GM20000 (cell line): ENCODE measurements at regions not wholly inside any gene's neighbourhood (a gene's known extent, or its start where the extent isn't known, plus 50 kb on each side); places are given as distances from the start of the nearest gene placed in this dataset.

Experiments
- DNase-seq: peaks from one replicate; pipeline ENCODE4 v3.0.0; 2012; ENCODE audit warnings: low spot score
- TF ChIP-seq, protein P1 (sequence below): IDR thresholded peaks from 2 replicates; pipeline ENCODE4 v1.5.1; 2012; ENCODE audit warnings: mild to moderate bottlenecking, control low read depth; ENCODE audit errors: extremely low read depth, missing control alignments

DNA sequence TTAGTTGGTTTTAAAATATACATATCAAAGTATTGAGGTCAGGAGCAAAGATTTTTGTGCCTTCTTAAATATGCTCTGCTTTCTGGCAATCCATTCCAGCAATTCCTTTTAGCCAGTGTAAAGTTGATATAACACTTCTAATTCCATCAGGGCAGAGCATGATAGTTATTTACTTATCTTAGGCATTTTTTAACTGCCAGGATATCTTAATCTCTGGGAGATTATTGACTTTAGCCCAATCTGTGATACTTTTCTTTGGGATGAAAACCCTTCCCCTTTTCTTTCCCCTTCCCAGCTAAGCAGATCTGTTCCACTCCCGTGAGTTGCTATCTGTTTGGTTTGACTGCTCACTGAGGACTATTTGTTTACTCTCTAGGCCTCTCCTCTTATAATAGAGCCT is 168.7 kb upstream of the RSPO3 start:
- TF ChIP-seq, protein P1, sequence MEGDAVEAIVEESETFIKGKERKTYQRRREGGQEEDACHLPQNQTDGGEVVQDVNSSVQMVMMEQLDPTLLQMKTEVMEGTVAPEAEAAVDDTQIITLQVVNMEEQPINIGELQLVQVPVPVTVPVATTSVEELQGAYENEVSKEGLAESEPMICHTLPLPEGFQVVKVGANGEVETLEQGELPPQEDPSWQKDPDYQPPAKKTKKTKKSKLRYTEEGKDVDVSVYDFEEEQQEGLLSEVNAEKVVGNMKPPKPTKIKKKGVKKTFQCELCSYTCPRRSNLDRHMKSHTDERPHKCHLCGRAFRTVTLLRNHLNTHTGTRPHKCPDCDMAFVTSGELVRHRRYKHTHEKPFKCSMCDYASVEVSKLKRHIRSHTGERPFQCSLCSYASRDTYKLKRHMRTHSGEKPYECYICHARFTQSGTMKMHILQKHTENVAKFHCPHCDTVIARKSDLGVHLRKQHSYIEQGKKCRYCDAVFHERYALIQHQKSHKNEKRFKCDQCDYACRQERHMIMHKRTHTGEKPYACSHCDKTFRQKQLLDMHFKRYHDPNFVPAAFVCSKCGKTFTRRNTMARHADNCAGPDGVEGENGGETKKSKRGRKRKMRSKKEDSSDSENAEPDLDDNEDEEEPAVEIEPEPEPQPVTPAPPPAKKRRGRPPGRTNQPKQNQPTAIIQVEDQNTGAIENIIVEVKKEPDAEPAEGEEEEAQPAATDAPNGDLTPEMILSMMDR, result no peak
- no peak for DNase-seq

DNA sequence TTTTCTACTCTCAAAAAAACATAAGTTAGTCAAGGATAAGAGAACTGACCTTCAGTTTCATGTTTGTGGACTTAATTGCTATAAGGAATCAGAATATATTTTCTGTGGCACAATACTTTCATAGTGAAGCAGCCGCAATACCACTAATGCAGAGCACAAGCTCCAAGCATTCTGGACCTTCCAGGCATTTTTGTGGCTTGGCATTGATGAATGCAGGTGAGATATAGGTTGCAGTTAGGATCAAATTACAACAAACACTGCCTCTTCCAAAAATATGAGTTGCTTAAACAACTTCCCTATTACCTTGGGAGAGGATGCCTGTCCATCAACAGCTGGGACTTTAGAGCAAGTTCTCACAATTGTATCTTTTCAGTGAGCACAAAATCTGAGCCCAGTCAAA is 162.8 kb upstream of the RSPO3 start:
- TF ChIP-seq, protein P1, result no peak
- DNase-seq, result no peak

DNA sequence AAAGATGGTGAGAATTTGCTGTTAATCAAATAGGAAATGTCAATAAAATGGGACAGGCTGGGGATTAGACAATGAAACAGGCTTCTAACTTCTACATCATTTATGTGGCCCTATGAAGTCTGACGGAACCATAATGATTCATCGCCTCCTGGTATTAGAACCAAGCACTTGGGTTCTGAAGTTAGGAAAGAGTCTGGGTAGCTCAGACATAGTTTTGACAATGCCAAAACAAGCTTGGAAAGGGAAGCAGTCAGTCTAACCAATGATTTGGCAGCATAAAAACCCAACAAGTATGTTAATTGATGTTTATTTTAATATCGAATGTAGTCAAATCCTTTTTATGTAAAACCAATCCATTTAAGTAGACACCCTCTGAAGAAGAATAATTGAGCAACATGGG is 160.8 kb upstream of the RSPO3 start:
- DNase-seq, result no peak
- TF ChIP-seq, protein P1, result no peak

DNA sequence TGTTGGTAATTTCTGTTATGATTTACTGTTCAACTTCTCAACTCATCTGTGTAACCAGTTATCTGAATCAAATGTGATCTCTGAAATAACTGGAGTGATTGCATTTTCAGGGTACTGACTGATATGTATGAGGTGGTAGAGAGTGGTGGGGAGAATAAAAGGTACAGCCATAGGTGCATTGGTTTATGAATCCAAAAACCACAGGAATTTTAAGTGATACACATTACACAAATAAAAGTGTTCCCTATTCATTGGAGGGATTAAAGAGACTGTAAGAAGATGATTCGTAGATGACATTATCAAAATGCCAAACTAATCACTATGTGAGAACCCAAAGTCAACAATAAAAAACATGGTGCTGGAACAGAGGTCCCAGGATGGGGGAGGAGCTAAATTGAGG is 158.7 kb upstream of the RSPO3 start:
- DNase-seq, result no peak

DNA sequence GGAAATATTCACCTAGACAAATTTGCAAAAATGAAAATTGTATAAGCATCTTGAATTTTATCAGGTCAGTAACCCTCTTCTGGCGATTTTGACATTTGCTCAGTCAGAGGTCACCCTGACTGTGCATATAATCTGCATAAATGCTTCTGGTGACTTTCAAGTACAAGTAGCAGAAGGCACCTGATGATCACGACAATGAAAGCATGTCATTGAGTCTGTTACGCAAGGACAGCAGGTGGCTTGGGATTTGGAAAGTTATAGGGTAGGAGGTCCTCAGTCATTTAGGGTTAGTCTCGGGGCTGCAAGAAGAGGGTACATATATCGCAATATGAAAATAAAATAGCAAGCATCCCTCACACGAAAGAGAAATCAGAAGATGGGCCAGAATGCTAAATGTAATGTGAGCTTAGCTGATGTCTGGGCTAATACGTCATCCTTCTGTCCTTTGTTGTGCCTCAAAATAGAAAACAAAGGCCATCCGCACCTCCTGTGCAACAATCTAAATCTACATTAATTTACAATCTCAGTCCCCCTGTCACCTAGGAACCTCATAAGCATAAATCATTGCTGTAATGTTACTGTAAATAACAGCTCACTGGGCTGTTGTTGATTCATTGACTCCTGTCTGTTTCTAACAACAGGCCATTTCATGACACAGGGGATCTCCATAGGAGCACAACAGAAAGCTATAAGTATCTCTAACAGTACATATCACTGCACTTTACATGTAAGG is 155.2 kb upstream of the RSPO3 start:
- TF ChIP-seq, protein P1, result no peak

More for the DNA sequence above, 158.7 kb upstream of the RSPO3 start:
- TF ChIP-seq, protein P1, result no peak

DNA sequence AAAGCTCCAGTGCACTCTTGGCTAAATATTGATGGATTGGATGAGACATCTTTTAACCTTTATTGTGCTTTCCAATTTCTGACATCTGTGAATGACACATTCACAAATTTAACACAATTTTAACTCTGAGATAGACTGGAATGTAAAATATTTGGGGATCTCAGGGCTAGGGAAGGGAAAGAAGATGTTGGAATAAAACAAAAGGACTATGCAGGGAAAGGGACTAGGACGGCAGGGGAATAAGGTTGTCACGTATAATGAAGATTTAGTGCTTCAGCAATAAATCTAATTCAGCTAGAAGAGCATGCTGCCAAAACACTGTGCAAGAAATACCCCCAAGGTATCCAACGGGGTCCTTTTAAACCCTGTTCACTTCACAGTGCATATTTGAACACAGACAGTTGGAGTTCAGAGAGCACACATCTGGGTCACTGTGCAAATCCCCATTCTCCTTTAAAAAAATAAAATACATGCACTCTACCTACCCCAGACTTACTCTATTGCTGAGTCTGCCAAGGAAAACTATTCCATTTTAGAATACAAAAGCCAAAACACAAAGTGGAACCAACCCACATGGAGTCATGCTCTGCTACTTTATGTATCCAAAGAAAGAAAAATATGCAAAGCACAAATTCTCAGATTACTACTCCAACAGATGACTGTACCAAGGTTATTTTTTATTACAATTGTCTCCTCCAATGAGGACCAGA is 151.0 kb upstream of the RSPO3 start:
- TF ChIP-seq, protein P1, result no peak
- no peak for DNase-seq

More for the DNA sequence above, 155.2 kb upstream of the RSPO3 start:
- no peak for DNase-seq

DNA sequence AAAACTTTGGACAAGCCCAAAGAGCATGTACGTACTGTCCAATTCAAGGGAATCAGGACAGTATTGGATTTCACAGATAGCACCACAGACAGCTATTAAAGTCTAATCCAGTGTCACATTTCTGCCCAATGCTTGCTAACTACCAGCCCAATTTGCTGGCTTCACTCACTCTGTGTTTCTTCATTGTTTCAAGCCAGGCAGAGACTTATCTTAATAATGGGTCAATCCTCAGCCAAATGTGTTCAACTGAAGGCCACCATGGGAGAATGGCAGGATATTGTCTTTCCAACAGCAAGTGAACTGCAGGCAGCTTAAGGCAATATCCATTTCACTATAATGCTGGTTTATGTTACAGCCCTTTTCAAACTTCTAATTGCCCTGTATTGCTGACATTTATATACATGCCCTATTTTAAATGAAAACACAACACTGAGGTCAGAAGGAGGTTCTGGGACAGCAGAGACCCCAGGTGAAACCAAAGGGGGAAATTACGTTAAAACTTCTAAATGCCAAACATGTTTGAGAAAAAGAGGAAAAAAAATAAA is 142.1 kb upstream of the RSPO3 start:
- TF ChIP-seq, protein P1, result no peak
- no peak for DNase-seq
